H1 (cell line): ENCODE measurements at regions not wholly inside any gene's neighbourhood (a gene's known extent, or its start where the extent isn't known, plus 50 kb on each side); places are given as distances from the start of the nearest gene placed in this dataset.

Experiments used
- SAP30 ChIP-seq: fragments of 300-600 bp; sonication (generic); IDR thresholded peaks from 2 replicates; pipeline ENCODE4 v1.7.1; 2012; ENCODE audit warnings: low read length, moderate library complexity, mild to moderate bottlenecking, inconsistent platforms; ENCODE audit not compliant: insufficient read depth, insufficient replicate concordance

- TF ChIP-seq SAP30, result no peak
These were observed 385.4 kb downstream of the BRINP2 start (continued) for GRCh38 chr1:177556163-177556562.
